Activated gamma-delta T cell (primary cell): ENCODE measurements at regions not wholly inside any gene's neighbourhood (a gene's known extent, or its start where the extent isn't known, plus 50 kb on each side); places are given as distances from the start of the nearest gene placed in this dataset.
"Not testable (repeated sequence)": the region's sequence is repeated elsewhere in the genome, so short reads cannot be mapped to it uniquely, and the experiment has no call there.

Experiments
- DNase-seq: peaks from one replicate; lab custom pipeline; 2025; lab: John Stamatoyannopoulos, UW

DNA sequence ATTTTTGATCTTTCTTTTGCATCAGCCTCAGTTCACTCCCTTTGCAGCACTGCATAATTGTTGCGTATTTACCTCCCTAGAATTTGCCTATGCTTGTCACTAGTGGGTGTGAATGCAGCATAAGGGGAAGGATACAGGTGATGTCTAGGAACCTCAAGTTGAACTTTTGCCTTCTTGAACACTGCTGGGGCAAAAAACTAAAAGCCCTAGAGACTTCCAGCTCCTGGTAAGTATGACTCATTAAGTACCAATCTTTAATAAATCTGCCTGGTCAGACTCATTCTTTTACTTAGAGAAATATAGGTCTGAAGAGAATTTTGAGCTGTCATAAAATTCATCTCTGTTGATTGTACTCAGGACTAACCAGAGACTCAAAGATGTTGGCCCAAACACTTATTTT, 547.3 kb upstream of the FANCL start:
- DNase-seq = no peak

DNA sequence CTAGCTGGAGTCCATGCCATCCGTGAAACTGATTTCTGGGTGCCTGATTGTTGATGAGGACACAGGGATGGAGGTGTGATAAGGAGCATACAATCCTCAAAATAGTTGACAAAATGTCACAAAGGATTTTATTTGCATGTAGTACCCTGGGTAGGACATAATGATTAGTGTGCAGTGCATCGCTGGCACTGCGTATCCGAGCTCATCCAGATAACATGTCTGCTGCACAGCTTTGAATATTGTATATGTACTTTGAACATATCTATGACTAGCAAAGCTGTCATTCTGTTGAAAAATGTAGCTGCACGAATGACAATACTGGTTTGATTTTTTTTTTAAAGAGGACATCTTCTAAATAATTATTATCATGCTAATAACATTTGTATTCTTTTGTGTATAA, 529.7 kb upstream of the FANCL start:
- DNase-seq = no peak

- no peak for DNase-seq
Measured at GRCh38 chr2:58769864-58770234, 528.7 kb upstream of the FANCL start.

DNA sequence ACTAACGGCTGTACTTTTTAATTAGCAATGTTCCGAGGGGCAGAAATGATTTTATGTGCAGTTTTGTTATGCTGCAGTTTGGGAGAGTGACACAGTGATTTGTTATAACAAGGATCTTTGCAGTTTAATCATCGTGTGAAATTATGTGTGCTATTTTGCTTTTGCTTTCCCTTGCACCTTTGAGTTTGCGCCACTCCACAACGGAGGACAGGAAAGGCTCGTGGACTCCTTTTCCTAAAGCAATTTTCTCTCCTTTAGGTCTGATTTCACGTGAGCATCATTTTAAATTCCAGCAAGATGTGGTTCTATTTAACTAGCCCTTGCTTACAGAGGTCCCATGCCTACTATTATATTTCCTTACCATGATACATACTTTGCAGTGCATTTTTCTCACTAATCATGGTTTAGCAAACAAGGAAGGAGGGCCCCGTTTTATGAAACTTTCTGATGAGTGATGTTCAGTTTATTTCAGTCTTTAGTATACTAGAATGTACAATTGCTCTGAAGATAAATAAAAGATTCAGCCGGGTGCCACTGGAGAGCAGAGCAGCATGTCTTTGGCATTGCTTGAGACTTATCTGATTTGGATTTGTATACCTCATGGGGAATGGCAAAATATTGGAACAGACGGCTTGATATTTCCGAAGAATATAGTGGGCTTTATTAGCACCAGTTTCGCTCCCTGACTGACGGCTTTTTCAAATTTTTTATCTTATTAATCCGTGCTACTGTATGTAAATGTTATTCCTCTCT, 528.2 kb upstream of the FANCL start:
- DNase-seq = no peak

DNA sequence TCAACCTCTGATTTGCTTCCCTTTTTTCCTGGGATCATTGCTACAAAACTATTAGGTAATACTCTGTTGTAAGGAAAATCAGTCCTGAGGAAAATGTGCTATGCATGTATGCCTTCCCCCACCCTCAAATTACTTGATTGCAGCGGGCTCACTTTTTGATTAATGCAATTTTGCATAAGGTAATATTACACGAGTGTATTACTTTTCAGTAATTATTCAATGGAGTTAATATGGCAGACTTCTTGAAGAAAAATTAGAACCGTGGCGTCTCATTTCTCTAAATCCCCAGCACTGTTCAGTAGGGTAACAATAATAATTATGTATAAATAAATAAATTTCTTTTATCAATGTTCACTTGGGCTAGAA, 527.6 kb upstream of the FANCL start:
- DNase-seq = no peak

- no peak for DNase-seq
Measured at GRCh38 chr2:58767828-58768714, 526.9 kb upstream of the FANCL start.

- no peak for DNase-seq
Measured at GRCh38 chr2:58764338-58765104, 523.4 kb upstream of the FANCL start.

DNA sequence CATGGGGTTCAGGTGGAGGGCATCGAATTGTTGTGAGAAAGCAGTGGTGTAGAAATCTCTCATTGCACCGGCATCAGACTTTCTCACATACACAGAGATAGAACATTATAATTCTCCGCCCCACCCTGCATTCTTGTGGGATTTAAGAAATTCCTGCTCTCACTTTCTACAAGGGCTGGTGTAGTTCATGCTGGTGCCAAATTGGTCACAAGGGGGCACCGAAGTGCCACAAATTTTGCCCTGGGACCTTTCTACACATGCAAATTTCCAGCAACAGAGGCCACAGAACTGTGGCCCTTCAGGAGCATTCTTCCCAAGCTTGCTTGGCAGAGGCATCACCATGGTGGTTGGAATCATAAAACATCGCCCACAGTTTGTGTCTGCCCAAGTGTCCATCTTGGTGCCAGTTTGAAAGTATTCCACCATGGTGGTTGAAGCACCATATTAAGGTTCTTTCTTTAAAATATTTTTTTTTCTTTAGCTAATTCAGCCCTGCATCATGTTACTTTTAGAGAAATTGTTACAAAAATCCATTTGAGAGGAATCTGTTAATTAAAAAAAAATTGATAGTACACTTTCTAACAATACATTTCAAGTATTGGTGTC, 521.2 kb upstream of the FANCL start:
- no peak for DNase-seq

DNA sequence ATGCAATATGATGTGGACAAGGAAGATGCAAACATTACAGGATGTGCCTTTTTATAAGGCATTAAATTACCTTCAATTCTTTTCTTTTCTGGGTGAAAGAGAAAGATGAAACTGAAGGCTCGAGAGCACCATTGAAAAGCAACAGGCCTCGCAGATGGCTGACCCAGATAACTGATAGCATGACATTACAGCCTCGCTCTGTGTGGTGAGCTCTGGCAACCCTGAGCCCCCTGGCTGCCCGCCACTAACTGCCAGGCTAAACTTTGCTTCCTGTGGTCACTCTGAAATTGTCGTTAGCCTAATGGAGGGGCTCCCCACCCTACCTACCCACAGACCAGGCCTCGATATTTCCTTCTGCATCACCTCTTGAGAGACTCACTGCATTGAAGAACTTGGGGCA, 516.8 kb upstream of the FANCL start:
- no peak for DNase-seq

- no peak for DNase-seq
Measured at GRCh38 chr2:58756336-58756735, 515.2 kb upstream of the FANCL start.

DNA sequence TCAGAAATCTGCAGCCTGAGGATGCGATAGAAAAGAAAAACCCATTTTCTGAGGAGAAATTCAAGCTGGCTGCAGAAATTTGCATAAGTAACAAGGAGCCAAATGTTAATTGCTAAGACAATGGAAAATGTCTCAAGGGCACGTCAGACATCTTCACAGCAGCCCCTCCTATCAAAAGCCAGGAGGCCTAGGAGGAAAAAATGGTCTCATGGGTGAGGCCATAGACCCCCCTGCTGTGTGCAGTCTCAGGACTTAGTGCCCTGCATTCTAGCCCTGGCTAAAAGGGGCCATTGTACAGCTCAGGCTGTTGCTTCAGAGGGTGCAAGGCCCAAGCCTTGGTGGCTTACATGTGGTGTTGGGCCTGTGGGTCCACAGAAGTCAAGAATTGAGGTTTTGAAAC, 511.4 kb upstream of the FANCL start:
- DNase-seq = not testable (repeated sequence)

GRCh38 chr2:58751676-58752075, 510.6 kb upstream of the FANCL start:
- DNase-seq = not testable (repeated sequence)

GRCh38 chr2:58749041-58749440, 507.9 kb upstream of the FANCL start:
- DNase-seq = no peak

- not testable (repeated sequence) for DNase-seq
Measured at GRCh38 chr2:58745334-58745733, 504.2 kb upstream of the FANCL start.

DNA sequence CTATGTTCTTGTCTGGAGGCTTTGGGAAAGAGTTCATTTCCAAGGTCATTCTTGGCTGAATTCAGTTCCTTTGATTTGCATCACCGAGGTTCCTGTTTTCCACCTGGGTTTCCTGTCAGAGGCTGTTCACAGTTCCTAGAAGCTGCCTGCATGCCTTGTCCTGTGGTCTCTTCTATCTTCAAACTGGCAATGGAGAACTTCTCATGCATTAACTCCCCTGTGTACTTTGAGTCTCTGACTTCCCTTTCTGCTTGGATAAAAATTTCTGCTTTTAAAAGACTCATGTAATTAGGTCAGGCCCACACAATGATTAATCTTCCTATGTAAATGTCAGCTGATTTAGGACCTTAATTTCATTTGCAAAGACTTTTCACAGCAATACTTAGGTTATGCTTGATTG, 499.3 kb upstream of the FANCL start:
- DNase-seq = no peak

GRCh38 chr2:58739033-58739432, 497.9 kb upstream of the FANCL start:
- no peak for DNase-seq

GRCh38 chr2:58734365-58734764, 493.2 kb upstream of the FANCL start:
- DNase-seq = no peak

GRCh38 chr2:58732999-58733398, 491.9 kb upstream of the FANCL start:
- DNase-seq = no peak

DNA sequence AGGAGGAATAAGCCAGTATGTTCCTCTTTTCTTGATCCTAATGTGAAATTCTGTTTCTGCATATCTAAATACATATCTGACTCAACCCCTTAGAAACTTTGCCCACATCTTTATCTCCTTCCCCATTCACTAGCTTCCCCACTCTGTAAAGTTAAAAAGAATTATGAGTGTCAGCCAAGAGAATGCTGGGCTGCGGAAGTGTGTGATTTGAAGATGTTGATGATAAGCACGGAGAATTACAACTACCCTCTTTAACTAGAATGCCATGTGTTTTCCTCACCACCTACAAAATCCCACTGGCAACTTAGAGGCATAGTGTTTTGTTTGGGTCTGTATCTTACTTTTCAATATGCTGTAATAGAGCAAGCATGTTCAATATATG, 490.4 kb upstream of the FANCL start:
- no peak for DNase-seq

GRCh38 chr2:58730764-58731487, 489.8 kb upstream of the FANCL start:
- DNase-seq = no peak

GRCh38 chr2:58727981-58728656, 487.0 kb upstream of the FANCL start:
- no peak for DNase-seq
